HUDEP-2 (cell line): ENCODE measurements at regions not wholly inside any gene's neighbourhood (a gene's known extent, or its start where the extent isn't known, plus 50 kb on each side); places are given as distances from the start of the nearest gene placed in this dataset.

Experiments
- DNase-seq, 76 experiments: peaks; one replicate each; lab custom pipeline; 2025; ENCODE audit not compliant: unreplicated experiment in 76 of 76; lab: John Stamatoyannopoulos, UW

DNA sequence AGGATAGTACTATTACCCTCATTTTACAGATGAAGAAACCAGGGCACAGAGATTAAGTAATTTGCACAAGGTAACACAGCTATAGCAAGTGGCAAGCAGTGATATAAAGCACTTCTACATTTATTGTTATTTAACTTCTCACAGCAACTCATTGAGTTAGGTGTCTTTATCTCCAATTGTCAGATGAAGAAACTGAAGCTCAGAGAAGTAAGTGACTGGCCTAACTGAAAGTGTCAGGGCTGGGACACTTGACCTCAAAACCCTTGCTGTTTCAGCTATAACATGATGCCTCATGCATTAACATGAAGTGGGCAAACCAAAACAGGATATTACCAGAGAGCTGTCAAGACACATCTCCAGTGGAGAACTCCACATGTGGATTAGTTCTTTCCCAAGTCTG lies 65.8 kb upstream of the LEKR1 start:
- DNase-seq: peak in 1 of 76 experiments; percentile 9

DNA sequence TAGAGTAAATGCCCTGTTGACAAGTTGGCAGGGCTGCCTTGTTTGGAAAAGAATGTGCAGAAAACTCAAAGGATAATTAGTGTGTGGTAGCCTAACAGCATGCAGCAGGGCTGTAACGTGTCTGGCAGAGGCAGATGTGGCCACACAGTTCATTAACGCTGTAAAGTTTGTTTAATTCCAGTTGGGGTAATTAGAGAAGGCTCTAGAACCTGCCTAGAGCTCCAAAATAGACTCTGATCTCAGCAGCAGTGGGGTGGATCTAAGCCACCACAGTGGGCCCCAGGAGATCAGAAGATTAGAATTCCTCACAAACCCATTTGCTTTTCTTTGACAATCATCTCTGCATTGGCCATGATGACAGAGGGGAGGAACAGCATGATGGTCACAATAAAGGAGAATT lies 65.1 kb upstream of the LEKR1 start:
- no peak for DNase-seq

DNA sequence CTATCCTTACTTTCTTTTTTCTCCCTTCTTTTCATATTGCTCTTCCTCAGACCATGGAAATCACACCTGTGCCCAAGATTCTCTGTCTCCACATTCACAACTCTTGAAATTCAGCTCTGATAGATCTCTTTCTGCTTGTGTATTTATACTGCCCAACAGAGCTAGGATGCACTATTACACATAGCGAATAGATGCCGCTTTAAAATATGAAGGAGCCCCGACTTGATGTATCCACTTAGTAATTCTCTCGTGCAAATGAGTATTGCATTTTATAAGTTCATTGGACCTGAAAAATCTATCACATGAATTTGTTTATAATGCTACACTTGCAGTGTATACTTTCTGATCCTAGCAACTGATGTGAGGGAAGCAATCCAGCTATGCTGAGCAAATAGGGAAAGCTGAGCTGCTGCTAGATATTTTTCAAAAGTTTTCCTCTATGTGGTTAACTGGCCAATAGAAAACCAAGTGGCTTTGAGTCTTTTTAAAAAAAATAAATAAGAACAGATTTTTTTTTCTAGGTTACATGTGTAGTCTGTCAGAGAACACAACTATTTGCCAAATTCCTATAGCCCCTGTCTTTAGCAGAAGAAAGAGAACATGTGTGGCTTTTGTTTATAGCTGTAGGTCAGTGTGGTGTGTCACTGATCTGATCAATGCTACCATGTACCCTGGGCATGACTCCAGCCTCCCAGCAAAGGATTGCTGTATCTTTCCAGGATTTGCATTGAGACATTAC lies 64.3 kb upstream of the LEKR1 start:
- DNase-seq: no peak

DNA sequence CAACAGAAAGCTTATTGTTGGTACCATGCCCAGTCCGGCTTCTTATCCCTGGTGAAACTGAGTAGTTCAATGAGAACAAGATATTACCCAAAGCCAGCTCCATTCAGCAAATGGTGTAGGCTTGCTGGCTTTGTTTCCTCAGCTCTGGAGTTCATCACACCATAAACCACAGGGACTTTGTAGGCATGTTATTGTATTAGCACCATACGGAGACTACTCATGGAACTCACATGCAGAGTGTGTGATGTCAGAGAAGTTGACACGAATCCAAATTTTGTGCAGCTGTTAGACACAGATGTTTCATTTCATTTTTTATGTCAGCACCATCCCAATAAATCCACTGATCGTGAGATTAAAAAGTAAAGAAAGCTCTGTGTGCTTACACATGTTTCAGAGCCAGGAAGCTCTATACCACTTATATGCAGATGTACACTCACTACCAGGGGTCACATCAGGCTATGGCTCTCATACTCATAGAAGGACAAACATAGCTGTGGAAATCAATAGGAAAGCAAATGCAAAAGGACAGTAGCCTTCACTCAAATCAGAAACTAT lies 63.4 kb upstream of the LEKR1 start:
- no peak for DNase-seq

DNA sequence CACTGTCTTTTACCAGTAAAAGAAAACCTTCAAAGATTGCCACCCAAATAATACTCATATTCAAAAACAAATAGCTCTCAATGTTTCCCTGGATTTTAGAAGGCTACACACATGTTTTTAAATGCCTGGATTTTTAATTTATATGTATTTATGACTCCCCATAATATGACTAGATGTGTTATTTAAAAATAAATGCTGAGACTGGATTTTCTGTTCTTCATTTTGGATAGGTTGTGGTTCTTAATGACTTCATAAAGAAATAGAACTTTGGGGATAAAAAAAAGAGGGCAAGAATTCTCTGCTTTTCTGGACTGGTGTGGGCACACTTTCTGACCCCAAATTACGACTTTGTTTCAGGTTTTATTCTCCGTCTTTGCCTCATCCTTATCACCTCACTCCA lies 62.8 kb upstream of the LEKR1 start:
- DNase-seq: no peak

DNA sequence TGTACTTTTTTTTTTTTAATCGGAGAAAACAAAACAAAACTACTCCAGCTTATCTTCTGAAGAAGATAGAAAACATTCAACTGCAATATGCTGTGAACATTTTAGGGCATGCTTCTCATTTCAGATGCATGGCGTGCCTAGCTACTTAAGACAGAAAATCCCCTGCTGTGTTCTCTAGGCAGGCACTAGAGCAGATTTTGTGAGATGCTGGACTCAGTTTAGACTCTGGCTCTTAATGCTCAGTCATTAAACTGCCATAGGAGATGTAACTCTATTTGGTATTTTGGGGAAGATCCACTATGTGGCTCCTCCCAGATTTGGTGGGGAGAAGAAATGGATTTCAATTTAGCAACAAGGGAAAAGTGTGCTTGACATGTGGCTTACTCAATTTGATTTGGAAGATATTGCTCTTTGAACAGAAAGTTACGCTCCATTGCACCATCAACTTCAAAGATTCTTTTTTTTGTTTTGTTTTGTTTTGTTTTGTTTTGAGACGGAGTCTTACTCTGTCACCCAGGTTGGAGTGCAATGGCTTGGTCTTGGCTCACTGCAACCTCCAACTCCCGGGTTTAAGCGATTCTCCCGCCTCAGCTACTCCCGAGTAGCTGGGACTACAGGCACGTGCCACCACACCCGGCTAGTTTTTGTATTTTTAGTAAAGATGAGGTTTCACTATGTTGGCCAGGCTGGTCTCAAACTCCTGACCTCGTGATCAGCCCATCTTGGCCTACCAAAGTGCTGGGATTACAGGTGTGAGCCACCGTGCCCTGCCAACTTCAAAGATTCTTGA lies 62.0 kb upstream of the LEKR1 start:
- no peak for DNase-seq

DNA sequence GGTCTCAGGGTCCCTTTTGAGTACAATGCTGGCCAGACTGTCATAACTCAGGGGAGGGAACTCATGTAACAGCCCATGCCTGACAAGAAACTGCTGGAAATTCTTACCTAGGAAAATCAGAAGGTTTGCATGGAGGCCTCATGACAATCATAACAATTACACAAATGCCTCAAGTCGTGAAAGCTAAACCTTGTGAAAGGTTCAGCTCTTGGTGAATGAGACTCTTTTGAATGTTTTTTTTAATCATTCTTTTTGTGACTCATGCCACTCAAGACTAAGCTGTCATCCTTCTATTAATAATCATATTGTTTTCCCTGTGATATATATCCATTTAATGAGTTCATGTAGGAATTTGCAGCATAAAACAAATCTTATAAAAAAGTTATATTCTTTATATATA lies 61.4 kb upstream of the LEKR1 start:
- no peak for DNase-seq

DNA sequence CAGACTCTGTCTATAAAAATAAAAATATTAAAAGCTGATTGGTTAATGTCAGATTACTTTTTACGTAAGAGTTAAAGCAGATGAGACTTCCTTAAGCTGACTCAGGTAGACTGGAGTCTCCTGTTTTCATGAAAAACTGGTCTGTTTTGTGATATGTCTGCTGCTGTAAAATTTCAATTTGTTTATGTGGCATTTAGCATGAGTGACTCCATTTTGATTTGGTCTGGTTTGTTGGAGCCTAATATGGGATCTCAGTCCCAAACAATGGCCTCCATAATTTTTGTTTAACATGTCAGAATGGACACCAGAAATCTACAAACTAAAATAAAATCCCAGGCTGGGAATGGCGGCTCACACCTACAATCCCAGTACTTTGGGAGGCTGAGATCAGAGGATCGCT lies 57.8 kb upstream of the LEKR1 start:
- DNase-seq: no peak

DNA sequence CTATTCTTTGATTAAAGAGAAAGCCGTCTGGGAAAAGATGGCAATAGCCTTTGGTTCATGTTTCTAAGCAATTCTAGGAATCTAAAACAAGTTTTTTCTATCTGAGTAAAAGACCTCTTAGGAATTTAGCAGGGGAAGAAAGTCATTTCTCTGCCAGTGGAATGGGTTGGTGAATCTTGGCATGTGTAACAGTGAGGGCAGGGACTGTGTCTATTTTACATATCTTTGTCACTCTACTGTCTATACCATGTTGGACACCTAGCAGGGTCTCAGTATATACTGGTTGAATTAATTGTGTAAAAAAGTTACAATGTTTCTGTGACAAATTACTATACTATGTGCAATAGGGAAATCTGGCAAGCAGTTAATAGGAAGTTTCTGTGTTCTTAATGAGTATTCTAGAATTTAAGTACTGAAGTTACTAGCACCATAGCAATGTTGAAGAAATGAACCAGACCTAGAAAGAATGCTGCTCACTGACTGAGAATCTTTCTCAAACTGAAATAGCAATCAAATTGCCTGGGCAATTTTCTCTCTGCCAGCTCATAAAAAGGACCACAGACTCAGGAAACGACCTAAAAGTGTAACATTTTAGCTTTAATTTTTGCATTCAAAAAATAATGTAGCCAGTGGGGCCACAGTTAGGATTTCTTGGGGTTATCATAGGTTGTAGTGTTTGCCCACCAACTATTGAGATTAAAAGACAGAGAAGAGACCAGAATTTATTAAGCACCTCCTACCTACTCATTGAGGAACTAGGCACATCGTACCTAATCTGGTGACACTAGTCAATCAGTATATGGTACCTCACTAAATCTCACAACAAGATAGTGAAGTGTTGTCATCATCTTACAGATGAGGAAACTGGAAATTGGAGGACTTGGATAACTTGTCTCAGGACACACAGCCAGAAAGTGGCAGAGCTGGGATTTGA lies 56.2 kb upstream of the LEKR1 start:
- DNase-seq: no peak

DNA sequence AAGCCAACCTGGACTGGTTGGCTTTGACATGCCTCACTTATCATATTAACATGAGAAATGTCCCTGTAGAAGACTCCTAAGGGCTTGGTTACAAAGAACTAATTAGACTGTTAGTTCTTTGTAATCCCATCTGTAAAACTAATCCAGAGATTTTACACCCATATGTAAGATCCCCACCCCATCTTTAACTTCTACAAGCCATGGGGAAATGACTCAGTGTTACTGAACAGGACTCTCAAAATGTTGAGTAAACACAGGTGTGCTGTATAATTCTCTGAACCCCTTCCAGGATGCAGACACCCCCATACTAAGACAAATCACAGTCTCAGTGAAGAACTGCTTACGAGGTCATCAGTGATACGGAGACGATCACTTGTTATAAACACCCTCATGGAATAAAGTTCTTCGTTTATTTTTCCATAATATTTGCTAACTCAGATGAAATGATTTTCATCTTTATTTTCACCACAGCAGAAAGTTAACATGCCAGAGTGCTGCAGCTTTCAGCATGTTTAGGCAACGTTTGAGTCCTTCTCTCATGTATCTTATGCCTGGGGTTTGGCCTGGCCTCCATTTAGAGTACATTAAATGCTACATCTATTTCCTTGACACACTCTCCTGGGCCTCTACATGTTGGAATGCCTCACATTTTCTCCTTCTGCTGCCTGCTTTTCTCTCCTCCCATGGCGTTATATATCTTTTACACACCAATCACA lies 55.3 kb upstream of the LEKR1 start:
- no peak for DNase-seq

DNA sequence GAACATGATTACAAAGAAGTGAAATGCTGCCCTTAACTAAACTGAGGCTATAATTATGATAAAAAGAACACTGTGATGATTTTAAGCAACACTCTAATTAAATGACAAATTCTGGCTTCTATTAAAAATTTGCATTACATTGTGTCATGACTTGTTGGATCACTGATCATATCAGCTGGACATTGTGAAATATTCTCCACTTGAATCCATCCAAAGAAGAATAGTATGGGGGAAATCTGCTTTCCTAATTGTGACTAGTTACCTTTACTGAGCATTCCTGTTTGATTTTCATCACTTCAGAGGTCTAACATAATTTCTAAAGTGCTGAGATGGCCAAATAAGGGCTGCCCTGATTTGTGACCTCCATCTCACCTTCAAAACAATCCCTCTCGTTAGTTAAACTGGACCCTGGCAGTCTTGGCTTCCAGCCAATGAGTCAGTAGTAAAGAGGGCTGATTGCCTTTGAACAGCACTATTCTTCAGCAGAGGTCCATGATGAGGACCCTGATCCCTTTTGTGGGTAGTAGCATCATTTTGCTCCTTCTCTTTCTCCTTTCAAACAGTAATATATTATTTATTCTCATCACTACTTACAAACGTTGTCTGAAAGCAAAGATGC lies 53.5 kb upstream of the LEKR1 start:
- DNase-seq: peak in 1 of 76 experiments; percentile 7

DNA sequence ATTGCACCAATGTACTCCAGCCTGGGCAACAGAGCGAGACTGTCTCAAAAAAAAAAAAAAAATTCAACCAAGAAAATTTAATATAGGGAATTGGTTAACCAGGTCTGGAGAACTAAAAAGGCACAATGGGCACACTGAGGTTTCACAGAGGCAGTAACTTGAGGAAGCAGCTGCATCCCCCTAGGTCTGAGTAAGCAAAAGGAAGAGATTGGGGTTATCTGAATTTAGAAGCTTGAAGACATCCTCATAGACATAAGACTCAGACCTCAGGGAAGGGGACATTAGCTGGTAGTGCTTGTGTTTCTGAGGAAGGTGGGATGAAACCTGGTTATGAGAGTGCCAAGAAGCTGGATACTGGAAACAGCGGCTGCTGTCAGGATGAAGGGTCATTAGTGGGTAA lies 50.1 kb upstream of the LEKR1 start:
- no peak for DNase-seq
